A549 (cell line): ENCODE measurements at regions not wholly inside any gene's neighbourhood (a gene's known extent, or its start where the extent isn't known, plus 50 kb on each side); places are given as distances from the start of the nearest gene placed in this dataset.

Experiments
- BHLHE40 ChIP-seq: IDR thresholded peaks from 2 replicates; pipeline ENCODE4 v1.6.1; 2012; ENCODE audit warnings: low read depth, low read length, inconsistent platforms
- CBX8 ChIP-seq: fragments of 200-600 bp; sonication (generic); IDR thresholded peaks from 2 replicates; pipeline ENCODE4 v1.6.1; 2016
- CTCF ChIP-seq: fragments of >200 bp; sonication (Bioruptor Twin); formaldehyde crosslinking; IDR thresholded peaks from 3 replicates; pipeline ENCODE4 v1.5.1; 2016
- EP300 ChIP-seq, 2 experiments: fragments of >200 bp; sonication (Bioruptor Twin); formaldehyde crosslinking; IDR thresholded peaks; 2 replicates in 1 of 2; 3 replicates in 1 of 2; pipeline ENCODE4 v1.6.1; 2016 to 2017
- HDAC2 ChIP-seq: fragments of 200-600 bp; sonication (generic); IDR thresholded peaks from 2 replicates; pipeline ENCODE4 v1.6.1; 2016
- MAX ChIP-seq: IDR thresholded peaks from 2 replicates; pipeline ENCODE4 v1.6.1; 2012
- MYC ChIP-seq: IDR thresholded peaks from 2 replicates; pipeline ENCODE4 v1.6.1; 2012; ENCODE audit warnings: mild to moderate bottlenecking, inconsistent platforms, low read length, improper control_type of control experiment, borderline replicate concordance
- POLR2A ChIP-seq: IDR thresholded peaks from 2 replicates; pipeline ENCODE4 v1.6.1; 2012; ENCODE audit warnings: mild to moderate bottlenecking, low read length
- RFX5 ChIP-seq: fragments of 450-650 bp; IDR thresholded peaks from 2 replicates; pipeline ENCODE4 v1.7.1; 2014; ENCODE audit warnings: antibody characterized with exemption, mild to moderate bottlenecking, moderate library complexity

GRCh38 chr13:105200181-105200580, 1335.3 kb downstream of the EFNB2 start:
- no peak for TF ChIP-seq CTCF
- TF ChIP-seq CBX8: no peak
- TF ChIP-seq RFX5: no peak
- TF ChIP-seq POLR2A: no peak
- TF ChIP-seq BHLHE40: no peak
- no peak for TF ChIP-seq HDAC2
- TF ChIP-seq EP300 (IDR thresholded peaks at IDR 0.05): no peak
- TF ChIP-seq MAX: no peak
- no peak for TF ChIP-seq MYC
